IPS DF 6.9 (cell line): ENCODE measurements at regions not wholly inside any gene's neighbourhood (a gene's known extent, or its start where the extent isn't known, plus 50 kb on each side); places are given as distances from the start of the nearest gene placed in this dataset.

ENCODE experiments used
- DNase-seq: peaks from one replicate; pipeline ENCODE4 v3.0.0-alpha.2; 2013; ENCODE audit warnings: low read depth, low spot score
- H3K27ac ChIP-seq: one replicate; pipeline ENCODE4 v1.5.1; 2013; ENCODE audit warnings: low read length, control low read depth
- H3K27me3 ChIP-seq: 2 replicates; pipeline ENCODE4 v1.6.1; 2013; ENCODE audit warnings: mild to moderate bottlenecking, low read length; ENCODE audit not compliant: control insufficient read depth, insufficient read depth
- H3K36me3 ChIP-seq: 2 replicates; pipeline ENCODE4 v1.6.1; 2013; ENCODE audit warnings: low read length; ENCODE audit not compliant: control insufficient read depth, insufficient read depth
- H3K4me1 ChIP-seq: 2 replicates; pipeline ENCODE4 v1.6.1; 2013; ENCODE audit warnings: low read length; ENCODE audit not compliant: control insufficient read depth, insufficient read depth
- H3K4me3 ChIP-seq: 2 replicates; pipeline ENCODE4 v1.5.1; 2013; ENCODE audit warnings: mild to moderate bottlenecking, low read length
- H3K9me3 ChIP-seq: 2 replicates; pipeline ENCODE4 v1.6.1; 2013; ENCODE audit warnings: low read length, inconsistent platforms; ENCODE audit not compliant: control insufficient read depth, insufficient read depth
- WGBS: extraction: QIAGEN DNeasy Blood & Tissue Kit; methylation state at CpG from one replicate; pipeline ENCODE4 v1.1.7; 2013; ENCODE audit warnings: mixed read lengths, missing lambda C conversion rate; ENCODE audit not compliant: insufficient read length, insufficient coverage; 5-methylcytosine and 5-hydroxymethylcytosine counted together

DNA sequence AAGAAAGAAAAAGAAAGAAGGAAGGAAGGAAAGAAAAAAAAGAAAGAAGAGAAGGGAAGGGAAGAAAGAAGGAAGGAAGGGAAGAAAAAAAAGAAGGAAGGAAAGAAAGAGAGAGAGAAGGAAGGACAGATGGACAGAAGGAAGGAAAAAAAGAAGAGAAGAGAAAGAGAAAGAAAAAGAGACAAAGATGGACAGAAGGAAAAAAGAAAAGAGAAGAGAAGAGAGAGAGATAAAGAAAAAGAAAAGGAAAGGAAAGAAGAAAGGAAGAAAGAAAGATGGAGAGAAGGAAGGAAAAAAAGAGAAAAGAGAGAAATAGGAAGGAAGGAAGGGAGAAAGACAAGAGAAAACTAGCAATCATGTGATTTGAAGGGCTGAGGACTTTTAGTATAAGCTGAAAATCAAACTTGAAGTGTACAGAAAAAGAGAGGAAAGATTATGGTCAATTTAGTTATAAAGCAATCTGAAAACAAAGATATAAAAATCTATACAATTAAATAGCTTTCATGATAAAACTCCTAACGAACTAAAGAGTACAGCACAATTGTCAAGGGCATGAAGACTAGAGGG, 115.3 kb downstream of the LTN1 start:
- Histone ChIP-seq H3K9me3 (no peaks in the 10 kb centered on the region), H3K27me3 (no peaks in the 10 kb centered on the region), H3K4me1 (no peaks in the 10 kb centered on the region), H3K36me3 (peaks cover 9% of the 10 kb centered on the region; the same call in 1 of the 2 replicates), H3K27ac (no peak overlapping the region), H3K4me3 (no peak overlapping the region)
- no peak for DNase-seq
- WGBS, result no CpG with 5 or more reads among the region's 1 CpG

DNA sequence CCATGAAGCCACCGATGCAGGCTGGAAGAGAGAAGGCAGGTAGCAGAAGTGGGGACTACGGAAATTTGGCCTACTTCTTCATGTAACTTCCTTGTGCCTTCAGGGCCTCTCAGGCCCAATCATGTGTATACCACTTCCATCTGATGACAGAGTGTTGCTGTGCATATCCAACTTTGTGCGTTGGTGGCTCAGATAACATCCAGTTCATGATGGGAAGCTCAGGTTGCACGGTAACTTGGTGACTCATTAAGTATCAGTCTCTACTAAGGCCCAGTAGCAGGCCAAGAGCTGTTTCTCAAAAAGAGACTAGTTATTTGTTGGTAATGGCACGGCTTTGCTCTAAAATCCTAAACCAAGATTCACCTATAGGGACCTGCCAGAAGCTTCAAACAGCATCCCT, 117.6 kb downstream of the LTN1 start:
- no peaks in the 10 kb centered on the region for H3K27me3 ChIP-seq
- peaks cover 9% of the 10 kb centered on the region; the same call in 1 of the 2 replicates for H3K36me3 ChIP-seq
- H3K4me3 ChIP-seq, result no peak overlapping the region
- H3K9me3 ChIP-seq, result no peaks in the 10 kb centered on the region
- DNase-seq, result no peak
- no peaks in the 10 kb centered on the region for H3K4me1 ChIP-seq
- no CpG with 5 or more reads among the region's 5 CpGs for WGBS
- H3K27ac ChIP-seq, result no peak overlapping the region

DNA sequence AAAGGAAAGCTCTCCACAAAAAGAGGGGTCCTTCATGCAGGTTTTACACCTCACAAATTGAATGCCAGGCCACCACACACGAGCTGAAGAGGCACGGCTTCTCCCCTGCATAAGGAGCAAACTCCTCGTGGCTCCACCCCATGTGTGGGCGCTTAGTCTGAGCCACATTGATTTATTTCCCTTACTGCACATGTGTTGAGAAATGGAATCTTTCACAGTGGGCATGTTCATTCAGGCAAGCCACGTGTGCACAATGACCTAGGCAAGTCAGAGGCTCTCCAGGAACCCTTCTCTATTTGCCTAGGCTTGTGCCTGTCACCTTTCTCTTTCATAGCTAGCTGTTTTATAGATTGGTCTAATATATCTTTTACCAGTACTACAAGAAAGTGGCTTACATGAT, 120.5 kb downstream of the LTN1 start:
- no peaks in the 10 kb centered on the region for H3K27me3 ChIP-seq
- H3K4me3 ChIP-seq, result no peak overlapping the region
- no peaks in the 10 kb centered on the region for H3K4me1 ChIP-seq
- WGBS, result no CpG with 5 or more reads among the region's 5 CpGs
- H3K9me3 ChIP-seq, result no peaks in the 10 kb centered on the region
- H3K27ac ChIP-seq, result no peak overlapping the region
- peaks cover 9% of the 10 kb centered on the region; the same call in 1 of the 2 replicates for H3K36me3 ChIP-seq
- no peak for DNase-seq

GRCh38 chr21:28871388-28872010, 121.2 kb downstream of the LTN1 start:
- DNase-seq, result no peak
- no peaks in the 10 kb centered on the region for H3K4me1 ChIP-seq
- H3K27me3 ChIP-seq, result no peaks in the 10 kb centered on the region
- H3K9me3 ChIP-seq, result no peaks in the 10 kb centered on the region
- no CpG with 5 or more reads among the region's 3 CpGs for WGBS
- no peak overlapping the region for H3K4me3 ChIP-seq
- H3K27ac ChIP-seq, result no peak overlapping the region
- peaks cover 9% of the 10 kb centered on the region; the same call in 1 of the 2 replicates for H3K36me3 ChIP-seq

DNA sequence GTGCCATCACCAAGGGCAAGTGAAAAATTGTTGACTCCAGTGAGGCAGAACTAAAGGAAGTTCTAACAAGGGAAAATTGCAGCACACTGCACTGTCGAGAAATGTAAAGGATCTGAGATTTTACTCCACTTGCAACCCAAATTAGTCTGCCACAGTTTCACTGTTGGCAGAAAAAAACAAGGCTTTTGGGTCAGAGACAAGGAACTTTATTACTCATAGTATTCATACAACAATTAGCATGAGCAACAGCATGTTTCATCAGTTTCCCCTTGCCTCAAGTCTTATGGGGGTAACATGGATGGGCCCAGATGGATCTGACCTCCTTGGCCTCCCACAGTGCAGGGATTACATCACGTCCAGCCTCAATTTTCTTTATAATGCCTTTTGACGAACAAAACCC, 125.3 kb downstream of the LTN1 start:
- Histone ChIP-seq H3K36me3 (no peaks in the 10 kb centered on the region), H3K4me1 (no peaks in the 10 kb centered on the region), H3K27ac (no peak overlapping the region), H3K4me3 (no peak overlapping the region), H3K9me3 (no peaks in the 10 kb centered on the region), H3K27me3 (no peaks in the 10 kb centered on the region)
- DNase-seq, result no peak
- no CpG with 5 or more reads among the region's 3 CpGs for WGBS

GRCh38 chr21:28865488-28866186, 127.0 kb downstream of the LTN1 start:
- Histone ChIP-seq H3K36me3 (no peaks in the 10 kb centered on the region), H3K27ac (no peak overlapping the region), H3K9me3 (no peaks in the 10 kb centered on the region), H3K4me1 (no peaks in the 10 kb centered on the region), H3K27me3 (no peaks in the 10 kb centered on the region), H3K4me3 (no peak overlapping the region)
- WGBS, result no CpG with 5 or more reads among the region's 5 CpGs
- DNase-seq, result no peak

- Histone ChIP-seq H3K27ac (no peak overlapping the region), H3K9me3 (no peaks in the 10 kb centered on the region), H3K4me1 (peaks cover 5% of the 10 kb centered on the region; the same call in 1 of the 2 replicates), H3K36me3 (no peaks in the 10 kb centered on the region), H3K4me3 (no peak overlapping the region), H3K27me3 (no peaks in the 10 kb centered on the region)
- no CpG with 5 or more reads among the region's 3 CpGs for WGBS
- DNase-seq, result no peak
These were observed 134.3 kb downstream of the LTN1 start for GRCh38 chr21:28858424-28858823.

- no peak overlapping the region for H3K27ac ChIP-seq
- no CpG with 5 or more reads among the region's 2 CpGs for WGBS
These were observed 134.9 kb downstream of the LTN1 start for GRCh38 chr21:28857752-28858151.

DNA sequence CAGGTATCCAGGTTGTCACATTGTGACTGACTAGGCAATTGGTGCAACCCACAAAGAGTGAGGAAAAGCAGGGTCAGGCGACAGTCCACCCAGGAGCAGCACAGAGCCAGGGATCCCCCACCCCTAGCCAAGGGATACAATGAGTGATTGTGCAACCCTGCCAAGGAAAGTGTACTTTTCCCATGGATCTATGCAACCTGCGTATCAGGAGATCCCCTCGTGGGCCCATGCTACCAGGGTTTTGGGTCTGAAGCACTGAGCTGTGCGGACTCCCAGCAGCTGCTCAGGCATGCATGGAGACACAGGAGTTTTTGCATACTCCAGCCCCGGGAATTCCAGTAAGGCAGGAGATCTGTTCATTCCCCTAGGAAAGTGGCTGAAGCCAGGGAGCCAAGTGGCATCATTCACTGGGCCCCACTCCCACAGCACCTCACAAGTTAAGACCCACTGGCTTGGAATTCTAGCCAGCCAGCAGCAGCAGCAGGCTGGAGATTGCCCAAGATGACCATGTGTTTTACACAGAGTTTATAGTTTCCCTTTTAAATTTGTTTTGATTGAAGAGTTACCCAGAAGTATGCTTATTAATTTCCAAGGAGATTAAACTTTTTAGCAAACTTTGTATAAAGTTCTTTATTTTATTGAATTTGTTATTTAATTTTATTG, 136.0 kb downstream of the LTN1 start:
- H3K27me3 ChIP-seq, result no peaks in the 10 kb centered on the region
- H3K4me3 ChIP-seq, result no peak overlapping the region
- no peaks in the 10 kb centered on the region for H3K9me3 ChIP-seq
- no peak overlapping the region for H3K27ac ChIP-seq
- no CpG with 5 or more reads among the region's 5 CpGs for WGBS
- H3K36me3 ChIP-seq, result no peaks in the 10 kb centered on the region
- no peak for DNase-seq
- peaks cover 5% of the 10 kb centered on the region; the same call in 1 of the 2 replicates for H3K4me1 ChIP-seq

More at GRCh38 chr21:28857752-28858151, 134.9 kb downstream of the LTN1 start:
- H3K4me3 ChIP-seq, result no peak overlapping the region
- H3K36me3 ChIP-seq, result no peaks in the 10 kb centered on the region
- H3K9me3 ChIP-seq, result no peaks in the 10 kb centered on the region
- H3K27me3 ChIP-seq, result no peaks in the 10 kb centered on the region
- H3K4me1 ChIP-seq, result peaks cover 5% of the 10 kb centered on the region; the same call in 1 of the 2 replicates
- DNase-seq, result no peak

- Histone ChIP-seq H3K4me3 (no peak overlapping the region), H3K9me3 (no peaks in the 10 kb centered on the region), H3K36me3 (no peaks in the 10 kb centered on the region), H3K27ac (no peak overlapping the region), H3K27me3 (no peaks in the 10 kb centered on the region), H3K4me1 (peaks cover 7% of the 10 kb centered on the region; the same call in 1 of the 2 replicates)
- DNase-seq, result no peak
- no CpG with 5 or more reads among the region's 5 CpGs for WGBS
These were observed 140.0 kb downstream of the LTN1 start for GRCh38 chr21:28852706-28853105.
